ENCODE measurements at regions not wholly inside any gene's neighbourhood (a gene's known extent, or its start where the extent isn't known, plus 50 kb on each side); places are given as distances from the start of the nearest gene placed in this dataset.

DNA sequence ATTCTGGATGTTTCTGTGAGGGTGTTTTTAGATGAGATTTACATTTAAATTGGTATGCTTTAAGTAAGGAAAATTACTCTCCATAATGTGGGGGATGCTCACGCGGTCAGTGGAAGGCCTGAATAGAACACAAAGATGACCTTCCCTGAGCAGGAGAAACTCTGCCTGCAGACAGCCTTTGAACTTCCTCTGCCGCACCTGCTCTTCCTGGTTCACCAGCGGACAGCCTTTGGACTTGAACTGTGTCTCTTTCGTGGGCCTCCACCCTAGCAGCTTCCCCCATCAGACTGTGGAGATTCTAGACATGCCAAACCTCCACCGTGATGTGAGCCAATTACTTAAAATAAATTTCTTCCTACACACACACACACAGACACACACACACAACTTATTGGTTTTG, 210.7 kb downstream of the EFCAB11 start:
- Histone ChIP-seq H3K9me3 (ENCODE audit: low read depth, low read length, poor library complexity, severe bottlenecking) (no peaks in the 10 kb centered on the region), H3K36me3 (ENCODE audit: insufficient read depth, low read length, poor library complexity, severe bottlenecking) (no peaks in the 10 kb centered on the region), H3K27me3 (replicated peaks; ENCODE audit: insufficient read depth, low read depth, low read length, poor library complexity) (no peaks in the 10 kb centered on the region), H3K4me1 (ENCODE audit: insufficient read depth, low read length, poor library complexity, severe bottlenecking) (no peaks in the 10 kb centered on the region), H3K4me3 (ENCODE audit: low read depth, low read length, poor library complexity, severe bottlenecking) (no peak overlapping the region), H3K27ac (ENCODE audit: low read depth, low read length, poor library complexity, severe bottlenecking) (no peak overlapping the region)
- no peak for TF ChIP-seq EZH2 (IDR thresholded peaks at IDR 0.05; ENCODE audit: borderline replicate concordance, low read depth, low read length, poor library complexity, severe bottlenecking)
- TF ChIP-seq, protein P1, sequence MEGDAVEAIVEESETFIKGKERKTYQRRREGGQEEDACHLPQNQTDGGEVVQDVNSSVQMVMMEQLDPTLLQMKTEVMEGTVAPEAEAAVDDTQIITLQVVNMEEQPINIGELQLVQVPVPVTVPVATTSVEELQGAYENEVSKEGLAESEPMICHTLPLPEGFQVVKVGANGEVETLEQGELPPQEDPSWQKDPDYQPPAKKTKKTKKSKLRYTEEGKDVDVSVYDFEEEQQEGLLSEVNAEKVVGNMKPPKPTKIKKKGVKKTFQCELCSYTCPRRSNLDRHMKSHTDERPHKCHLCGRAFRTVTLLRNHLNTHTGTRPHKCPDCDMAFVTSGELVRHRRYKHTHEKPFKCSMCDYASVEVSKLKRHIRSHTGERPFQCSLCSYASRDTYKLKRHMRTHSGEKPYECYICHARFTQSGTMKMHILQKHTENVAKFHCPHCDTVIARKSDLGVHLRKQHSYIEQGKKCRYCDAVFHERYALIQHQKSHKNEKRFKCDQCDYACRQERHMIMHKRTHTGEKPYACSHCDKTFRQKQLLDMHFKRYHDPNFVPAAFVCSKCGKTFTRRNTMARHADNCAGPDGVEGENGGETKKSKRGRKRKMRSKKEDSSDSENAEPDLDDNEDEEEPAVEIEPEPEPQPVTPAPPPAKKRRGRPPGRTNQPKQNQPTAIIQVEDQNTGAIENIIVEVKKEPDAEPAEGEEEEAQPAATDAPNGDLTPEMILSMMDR (conservative IDR thresholded peaks at IDR 0.05; ENCODE audit: low read depth, low read length), result no peak
- ChIA-PET POLR2A (ENCODE audit: low non-redundant PET) (no interaction called here), CTCF (no interaction called here)
- intact Hi-C loops (cut with micrococcal nuclease; ENCODE audit: unreplicated experiment), result no loop called here
- DNase-seq (ENCODE audit: low spot score), result no peak
- no TSS peak for BruUV-seq (replicated peaks)

DNA sequence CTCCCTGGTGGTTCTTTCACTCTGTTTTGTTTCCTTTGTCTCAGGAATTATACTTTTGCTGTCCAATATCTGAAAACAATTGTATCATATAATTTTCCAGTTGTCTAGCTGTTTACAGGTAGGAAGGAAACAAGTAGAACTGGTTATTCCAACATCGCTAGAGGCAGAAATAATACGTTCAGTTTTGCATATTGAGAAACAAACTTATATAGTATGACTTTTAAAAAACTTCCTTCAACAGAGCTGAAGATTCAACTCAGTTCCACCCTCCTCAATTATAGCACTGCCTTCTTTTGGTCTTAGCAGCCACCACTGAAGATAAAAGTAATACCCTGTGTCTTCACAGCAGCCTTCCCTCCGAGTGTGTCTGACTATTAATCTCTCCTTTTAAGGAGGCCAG, 214.3 kb downstream of the EFCAB11 start:
- TF ChIP-seq, protein P1 (conservative IDR thresholded peaks at IDR 0.05; ENCODE audit: low read depth, low read length), result no peak
- TF ChIP-seq EZH2 (IDR thresholded peaks at IDR 0.05; ENCODE audit: borderline replicate concordance, low read depth, low read length, poor library complexity, severe bottlenecking), result no peak
- intact Hi-C loops (cut with micrococcal nuclease; ENCODE audit: unreplicated experiment), result no loop called here
- DNase-seq (ENCODE audit: low spot score), result no peak
- H3K36me3 ChIP-seq (ENCODE audit: insufficient read depth, low read length, poor library complexity, severe bottlenecking), result no peaks in the 10 kb centered on the region
- CTCF ChIA-PET, result no interaction called here
- BruUV-seq (replicated peaks), result no TSS peak
- no peak overlapping the region for H3K27ac ChIP-seq (ENCODE audit: low read depth, low read length, poor library complexity, severe bottlenecking)
- no peaks in the 10 kb centered on the region for H3K27me3 ChIP-seq (replicated peaks; ENCODE audit: insufficient read depth, low read depth, low read length, poor library complexity)
- no peak overlapping the region for H3K4me3 ChIP-seq (ENCODE audit: low read depth, low read length, poor library complexity, severe bottlenecking)
- no peaks in the 10 kb centered on the region for H3K9me3 ChIP-seq (ENCODE audit: low read depth, low read length, poor library complexity, severe bottlenecking)
- H3K4me1 ChIP-seq (ENCODE audit: insufficient read depth, low read length, poor library complexity, severe bottlenecking), result no peaks in the 10 kb centered on the region
- POLR2A ChIA-PET (ENCODE audit: low non-redundant PET), result no interaction called here

DNA sequence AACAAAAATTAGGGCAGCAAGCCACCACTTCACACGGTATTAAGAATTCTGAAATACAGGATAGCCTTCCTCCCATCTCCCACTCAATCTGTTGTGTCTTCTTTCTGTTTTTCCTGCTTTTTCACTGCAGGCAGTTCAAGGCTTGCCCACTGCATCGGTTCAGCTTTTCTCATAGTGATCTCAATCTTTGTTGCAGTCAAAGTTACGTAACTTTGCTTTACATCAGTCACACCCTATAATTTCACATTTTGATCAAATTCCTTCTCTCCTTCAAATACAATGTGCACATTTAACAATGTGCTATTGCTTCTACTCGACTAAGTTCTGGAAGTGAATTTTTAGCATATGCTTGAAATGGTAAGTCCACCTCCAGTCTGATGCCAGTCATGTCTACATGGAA, 217.6 kb downstream of the EFCAB11 start:
- no TSS peak for BruUV-seq (replicated peaks)
- no peaks in the 10 kb centered on the region for H3K36me3 ChIP-seq (ENCODE audit: insufficient read depth, low read length, poor library complexity, severe bottlenecking)
- no peak overlapping the region for H3K27ac ChIP-seq (ENCODE audit: low read depth, low read length, poor library complexity, severe bottlenecking)
- DNase-seq (ENCODE audit: low spot score), result no peak
- H3K27me3 ChIP-seq (replicated peaks; ENCODE audit: insufficient read depth, low read depth, low read length, poor library complexity), result no peaks in the 10 kb centered on the region
- H3K9me3 ChIP-seq (ENCODE audit: low read depth, low read length, poor library complexity, severe bottlenecking), result no peaks in the 10 kb centered on the region
- ChIA-PET POLR2A (ENCODE audit: low non-redundant PET) (no interaction called here), CTCF (no interaction called here)
- H3K4me1 ChIP-seq (ENCODE audit: insufficient read depth, low read length, poor library complexity, severe bottlenecking), result no peaks in the 10 kb centered on the region
- TF ChIP-seq, protein P1 (conservative IDR thresholded peaks at IDR 0.05; ENCODE audit: low read depth, low read length), result no peak
- intact Hi-C loops (cut with micrococcal nuclease; ENCODE audit: unreplicated experiment), result no loop called here
- no peak overlapping the region for H3K4me3 ChIP-seq (ENCODE audit: low read depth, low read length, poor library complexity, severe bottlenecking)
